Hepatocyte (in vitro differentiated cells): ENCODE measurements at regions not wholly inside any gene's neighbourhood (a gene's known extent, or its start where the extent isn't known, plus 50 kb on each side); places are given as distances from the start of the nearest gene placed in this dataset.

Experiments
- CTCF ChIP-seq: fragments of 200-600 bp; sonication (generic); IDR thresholded peaks from 2 replicates; pipeline ENCODE4 v1.5.1; 2016; ENCODE audit warnings: antibody characterized with exemption, mild to moderate bottlenecking; ENCODE audit not compliant: poor library complexity
- EZH2 ChIP-seq: fragments of 200-600 bp; sonication (generic); IDR thresholded peaks from 2 replicates; pipeline ENCODE4 v1.6.1; 2016; ENCODE audit warnings: antibody characterized with exemption, mild to moderate bottlenecking, borderline replicate concordance

GRCh38 chr5:175098301-175098700 lies 345.7 kb downstream of the DRD1 start:
- TF ChIP-seq CTCF = no peak
- TF ChIP-seq EZH2 = no peak
